GM04504 (cell line): ENCODE measurements at regions not wholly inside any gene's neighbourhood (a gene's known extent, or its start where the extent isn't known, plus 50 kb on each side); places are given as distances from the start of the nearest gene placed in this dataset.

Experiments
- DNase-seq: peaks from one replicate; pipeline ENCODE4 v3.0.0-alpha.2; 2012; ENCODE audit warnings: low read depth

- no peak for DNase-seq
Measured at GRCh38 chr4:38230821-38231563, 270.8 kb downstream of the PTTG2 start.

GRCh38 chr4:38231626-38232025 lies 271.4 kb downstream of the PTTG2 start:
- no peak for DNase-seq

GRCh38 chr4:38232741-38233140 lies 272.5 kb downstream of the PTTG2 start:
- no peak for DNase-seq

GRCh38 chr4:38233727-38234480 lies 273.7 kb downstream of the PTTG2 start:
- DNase-seq: no peak

- no peak for DNase-seq
Measured at GRCh38 chr4:38235354-38235753, 275.2 kb downstream of the PTTG2 start.

- no peak for DNase-seq
Measured at GRCh38 chr4:38236003-38236402, 275.8 kb downstream of the PTTG2 start.

GRCh38 chr4:38236503-38236902 lies 276.3 kb downstream of the PTTG2 start:
- no peak for DNase-seq

GRCh38 chr4:38237139-38237538 lies 276.9 kb downstream of the PTTG2 start:
- peak; percentile 30 for DNase-seq

- no peak for DNase-seq
Measured at GRCh38 chr4:38241541-38241940, 281.3 kb downstream of the PTTG2 start.

GRCh38 chr4:38242101-38242500 lies 281.9 kb downstream of the PTTG2 start:
- DNase-seq: no peak

GRCh38 chr4:38242822-38243387 lies 282.7 kb downstream of the PTTG2 start:
- DNase-seq: no peak

- no peak for DNase-seq
Measured at GRCh38 chr4:38243388-38244053, 283.3 kb downstream of the PTTG2 start.

- no peak for DNase-seq
Measured at GRCh38 chr4:38254825-38255224, 294.6 kb downstream of the PTTG2 start.

- no peak for DNase-seq
Measured at GRCh38 chr4:38255572-38255971, 295.4 kb downstream of the PTTG2 start.

GRCh38 chr4:38266616-38267015 lies 306.4 kb downstream of the PTTG2 start:
- no peak for DNase-seq

GRCh38 chr4:38268108-38268820 lies 308.1 kb downstream of the PTTG2 start:
- DNase-seq: no peak

GRCh38 chr4:38268837-38269236 lies 308.6 kb downstream of the PTTG2 start:
- DNase-seq: no peak

GRCh38 chr4:38273407-38273806 lies 313.2 kb downstream of the PTTG2 start:
- no peak for DNase-seq

- no peak for DNase-seq
Measured at GRCh38 chr4:38275331-38276100, 315.3 kb downstream of the PTTG2 start.

- DNase-seq: no peak
Measured at GRCh38 chr4:38278255-38278654, 318.1 kb downstream of the PTTG2 start.

GRCh38 chr4:38279077-38279476 lies 318.9 kb downstream of the PTTG2 start:
- no peak for DNase-seq
